ENCODE measurements at regions not wholly inside any gene's neighbourhood (a gene's known extent, or its start where the extent isn't known, plus 50 kb on each side); places are given as distances from the start of the nearest gene placed in this dataset.

- ChIA-PET POLR2A (no interaction called here), CTCF (no interaction called here)
- Histone ChIP-seq H3K4me2 (replicated peaks; ENCODE audit: low read depth, low read length, poor library complexity, severe bottlenecking) (no peak overlapping the region), H3K9ac (ENCODE audit: low read length) (no peak overlapping the region), H2AFZ (ENCODE audit: insufficient read depth, low read depth, low read length, poor library complexity, severe bottlenecking) (no peak overlapping the region), H3K79me2 (ENCODE audit: control insufficient read depth, insufficient read depth, low read length) (no peaks in the 10 kb centered on the region), H3K4me1 (ENCODE audit: control insufficient read depth in 2 of 2, insufficient read depth in 2 of 2, low read length in 2 of 2) (no peaks in the 10 kb centered on the region), H3K27me3 (replicated peaks in 1 of 4; ENCODE audit: control extremely low read depth in 1 of 4, control insufficient read depth in 3 of 4, insufficient read depth in 4 of 4, low read length in 3 of 4) (no peaks in the 10 kb centered on the region), H3K4me3 (ENCODE audit: control extremely low read depth in 1 of 5, extremely low read depth in 1 of 5, insufficient read depth in 1 of 5, low read depth in 2 of 5, low read length in 4 of 5) (no peak overlapping the region), H4K20me1 (ENCODE audit: control insufficient read depth, insufficient read depth, low read length, poor library complexity, severe bottlenecking) (no peaks in the 10 kb centered on the region), H3K27ac (ENCODE audit: low read length in 2 of 2) (no peak overlapping the region), H3K9me3 (ENCODE audit: control extremely low read depth in 1 of 3, control insufficient read depth in 2 of 3, insufficient read depth in 1 of 3, low read length in 2 of 3) (peaks cover 0 to 5% (median 4%) of the 10 kb centered on the region in 3 donors), H3K36me3 (replicated peaks in 1 of 2; ENCODE audit: control extremely low read depth in 1 of 2, control insufficient read depth in 1 of 2, extremely low read depth in 1 of 2, insufficient read depth in 2 of 2, low read length in 1 of 2) (no peaks in the 10 kb centered on the region)
- Mint-ChIP-seq H3K27ac (no peak overlapping the region), H3K4me1 (no peaks in the 10 kb centered on the region), H3K27me3 (no peaks in the 10 kb centered on the region), H3K9me3 (ENCODE audit: insufficient read depth) (peaks cover 4% of the 10 kb centered on the region), H3K4me3 (no peak overlapping the region)
- intact Hi-C loops (cut with micrococcal nuclease): no loop called here
- 100% methylated on average over 3 of the region's 10 CpGs for WGBS (ENCODE audit: insufficient coverage)
- DNase-seq (no peak), ATAC-seq (ENCODE audit: low read depth) (no peak)
- TF ChIP-seq EZH2 (IDR thresholded peaks at IDR 0.05; ENCODE audit: borderline replicate concordance, insufficient read depth, low read depth, low read length, poor library complexity, severe bottlenecking) (no peak), CTCF (IDR thresholded peaks at IDR 0.05) (no peak)
Observed at GRCh38 chr9:108681851-108682590, 173.8 kb downstream of the ACTL7B start.

- no peaks in the 10 kb centered on the region for H3K4me1 Mint-ChIP-seq
- no peak for ATAC-seq (ENCODE audit: low read depth)
- no peaks in the 10 kb centered on the region for H3K36me3 ChIP-seq (replicated peaks in 1 of 2; ENCODE audit: control extremely low read depth in 1 of 2, control insufficient read depth in 1 of 2, extremely low read depth in 1 of 2, insufficient read depth in 2 of 2, low read length in 1 of 2)
- CTCF ChIA-PET: no interaction called here
- no peaks in the 10 kb centered on the region for H3K9me3 Mint-ChIP-seq (ENCODE audit: insufficient read depth)
- no peak overlapping the region for H2AFZ ChIP-seq (ENCODE audit: insufficient read depth, low read depth, low read length, poor library complexity, severe bottlenecking)
- POLR2A ChIA-PET: no interaction called here
- H3K79me2 ChIP-seq (ENCODE audit: control insufficient read depth, insufficient read depth, low read length): no peaks in the 10 kb centered on the region
- intact Hi-C loops (cut with micrococcal nuclease): no loop called here
- no peak overlapping the region for H3K9ac ChIP-seq (ENCODE audit: low read length)
- DNase-seq: no peak
- H3K27me3 Mint-ChIP-seq: no peaks in the 10 kb centered on the region
- no CpG with 5 or more reads among the region's 4 CpGs for WGBS (ENCODE audit: insufficient coverage)
- H3K27ac Mint-ChIP-seq: no peak overlapping the region
- no peak overlapping the region for H3K4me3 Mint-ChIP-seq
- H3K27ac ChIP-seq (ENCODE audit: low read length in 2 of 2): no peak overlapping the region
- no peak overlapping the region for H3K4me3 ChIP-seq (ENCODE audit: control extremely low read depth in 1 of 5, extremely low read depth in 1 of 5, insufficient read depth in 1 of 5, low read depth in 2 of 5, low read length in 4 of 5)
- no peak for TF ChIP-seq CTCF (IDR thresholded peaks at IDR 0.05)
- TF ChIP-seq EZH2 (IDR thresholded peaks at IDR 0.05; ENCODE audit: borderline replicate concordance, insufficient read depth, low read depth, low read length, poor library complexity, severe bottlenecking): no peak
- H3K27me3 ChIP-seq (replicated peaks in 1 of 4; ENCODE audit: control extremely low read depth in 1 of 4, control insufficient read depth in 3 of 4, insufficient read depth in 4 of 4, low read length in 3 of 4): no peaks in the 10 kb centered on the region
- H3K9me3 ChIP-seq (ENCODE audit: control extremely low read depth in 1 of 3, control insufficient read depth in 2 of 3, insufficient read depth in 1 of 3, low read length in 2 of 3): no peaks in the 10 kb centered on the region
- no peaks in the 10 kb centered on the region for H3K4me1 ChIP-seq (ENCODE audit: control insufficient read depth in 2 of 2, insufficient read depth in 2 of 2, low read length in 2 of 2)
- H3K4me2 ChIP-seq (replicated peaks; ENCODE audit: low read depth, low read length, poor library complexity, severe bottlenecking): no peak overlapping the region
- no peaks in the 10 kb centered on the region for H4K20me1 ChIP-seq (ENCODE audit: control insufficient read depth, insufficient read depth, low read length, poor library complexity, severe bottlenecking)
Observed at GRCh38 chr9:108680946-108681345, 174.8 kb downstream of the ACTL7B start.

All from B cell (primary cell).